GM12878 (cell line): ENCODE measurements at regions not wholly inside any gene's neighbourhood (a gene's known extent, or its start where the extent isn't known, plus 50 kb on each side); places are given as distances from the start of the nearest gene placed in this dataset.

ENCODE experiments used
- EZH2 ChIP-seq: IDR thresholded peaks from 2 replicates; pipeline ENCODE4 v1.6.1; 2012; ENCODE audit warnings: low read depth, mild to moderate bottlenecking, control low read depth, inconsistent platforms, low read length, borderline replicate concordance; ENCODE audit not compliant: control insufficient read depth
- KLF5 ChIP-seq: fragments of 450-650 bp; IDR thresholded peaks from 2 replicates; pipeline ENCODE4 v1.6.1; 2014; ENCODE audit warnings: mild to moderate bottlenecking; ENCODE audit not compliant: partially characterized antibody
- POLR2AphosphoS5 ChIP-seq: IDR thresholded peaks from 2 replicates; pipeline ENCODE4 v1.6.1; 2011; ENCODE audit warnings: mild to moderate bottlenecking, low read length, inconsistent platforms
- SKIL ChIP-seq: fragments of 450-650 bp; IDR thresholded peaks from 2 replicates; pipeline ENCODE4 v1.6.1; 2017; ENCODE audit warnings: mild to moderate bottlenecking, low read depth, inconsistent platforms; ENCODE audit not compliant: poor library complexity, severe bottlenecking
- TCF12 ChIP-seq: IDR thresholded peaks from 2 replicates; pipeline ENCODE4 v1.6.1; 2011; ENCODE audit warnings: low read depth, mild to moderate bottlenecking, low read length
- USF1 ChIP-seq: IDR thresholded peaks from 2 replicates; pipeline ENCODE4 v1.6.1; 2011; ENCODE audit warnings: borderline replicate concordance, low read depth, mild to moderate bottlenecking, moderate library complexity, mixed read lengths, low read length; ENCODE audit not compliant: insufficient read depth; ENCODE audit errors: extremely low read length
- TF ChIP-seq, protein P1 (sequence below), 3 experiments: IDR thresholded peaks in 2 of 3; conservative IDR thresholded peaks in 1 of 3; 2 replicates each; pipeline ENCODE4 v1.5.1; 2011; ENCODE audit warnings: low read depth in 3 of 3, low read length in 3 of 3, mild to moderate bottlenecking in 3 of 3, control low read depth in 2 of 3, moderate library complexity in 2 of 3, inconsistent platforms in 1 of 3, mixed read lengths in 1 of 3; ENCODE audit not compliant: control insufficient read depth in 2 of 3, insufficient read depth in 1 of 3; ENCODE audit errors: extremely low read depth in 1 of 3

DNA sequence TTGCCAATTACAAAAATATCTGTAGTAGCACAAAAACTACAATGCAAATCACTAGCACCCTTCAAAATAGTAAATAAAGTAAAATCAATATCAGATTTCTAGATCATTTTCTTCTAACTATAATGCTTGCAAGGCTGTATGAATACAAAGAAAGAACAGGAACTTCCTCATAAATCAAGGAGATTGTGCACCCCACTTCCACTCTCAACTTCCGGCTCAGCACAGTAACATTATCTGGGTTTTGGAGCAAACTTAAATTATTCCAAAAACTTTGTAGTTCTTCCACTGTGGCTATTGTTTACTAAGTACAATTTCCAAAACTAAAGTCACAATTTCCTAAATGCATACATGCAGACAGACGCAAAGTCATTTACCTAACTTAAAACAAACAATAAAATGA lies 778.3 kb upstream of the SLC10A2 start:
- TF ChIP-seq USF1, result no peak
- TF ChIP-seq TCF12, result no peak
- TF ChIP-seq POLR2AphosphoS5, result no peak
- TF ChIP-seq KLF5, result no peak
- TF ChIP-seq, protein P1, sequence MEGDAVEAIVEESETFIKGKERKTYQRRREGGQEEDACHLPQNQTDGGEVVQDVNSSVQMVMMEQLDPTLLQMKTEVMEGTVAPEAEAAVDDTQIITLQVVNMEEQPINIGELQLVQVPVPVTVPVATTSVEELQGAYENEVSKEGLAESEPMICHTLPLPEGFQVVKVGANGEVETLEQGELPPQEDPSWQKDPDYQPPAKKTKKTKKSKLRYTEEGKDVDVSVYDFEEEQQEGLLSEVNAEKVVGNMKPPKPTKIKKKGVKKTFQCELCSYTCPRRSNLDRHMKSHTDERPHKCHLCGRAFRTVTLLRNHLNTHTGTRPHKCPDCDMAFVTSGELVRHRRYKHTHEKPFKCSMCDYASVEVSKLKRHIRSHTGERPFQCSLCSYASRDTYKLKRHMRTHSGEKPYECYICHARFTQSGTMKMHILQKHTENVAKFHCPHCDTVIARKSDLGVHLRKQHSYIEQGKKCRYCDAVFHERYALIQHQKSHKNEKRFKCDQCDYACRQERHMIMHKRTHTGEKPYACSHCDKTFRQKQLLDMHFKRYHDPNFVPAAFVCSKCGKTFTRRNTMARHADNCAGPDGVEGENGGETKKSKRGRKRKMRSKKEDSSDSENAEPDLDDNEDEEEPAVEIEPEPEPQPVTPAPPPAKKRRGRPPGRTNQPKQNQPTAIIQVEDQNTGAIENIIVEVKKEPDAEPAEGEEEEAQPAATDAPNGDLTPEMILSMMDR (IDR thresholded peaks at IDR 0.05 in 2 of 3, conservative IDR thresholded peaks at IDR 0.05 in 1 of 3; ENCODE audit: control insufficient read depth in 2 of 3, extremely low read depth in 1 of 3, insufficient read depth in 1 of 3, low read depth in 3 of 3, low read length in 3 of 3), result no peak
- TF ChIP-seq EZH2, result no peak
- no peak for TF ChIP-seq SKIL
